ENCODE measurements at regions not wholly inside any gene's neighbourhood (a gene's known extent, or its start where the extent isn't known, plus 50 kb on each side); places are given as distances from the start of the nearest gene placed in this dataset.

- DNase-seq, result no peak
Observed at GRCh38 chr5:148951612-148952011, 111.2 kb downstream of the SH3TC2 start.

DNA sequence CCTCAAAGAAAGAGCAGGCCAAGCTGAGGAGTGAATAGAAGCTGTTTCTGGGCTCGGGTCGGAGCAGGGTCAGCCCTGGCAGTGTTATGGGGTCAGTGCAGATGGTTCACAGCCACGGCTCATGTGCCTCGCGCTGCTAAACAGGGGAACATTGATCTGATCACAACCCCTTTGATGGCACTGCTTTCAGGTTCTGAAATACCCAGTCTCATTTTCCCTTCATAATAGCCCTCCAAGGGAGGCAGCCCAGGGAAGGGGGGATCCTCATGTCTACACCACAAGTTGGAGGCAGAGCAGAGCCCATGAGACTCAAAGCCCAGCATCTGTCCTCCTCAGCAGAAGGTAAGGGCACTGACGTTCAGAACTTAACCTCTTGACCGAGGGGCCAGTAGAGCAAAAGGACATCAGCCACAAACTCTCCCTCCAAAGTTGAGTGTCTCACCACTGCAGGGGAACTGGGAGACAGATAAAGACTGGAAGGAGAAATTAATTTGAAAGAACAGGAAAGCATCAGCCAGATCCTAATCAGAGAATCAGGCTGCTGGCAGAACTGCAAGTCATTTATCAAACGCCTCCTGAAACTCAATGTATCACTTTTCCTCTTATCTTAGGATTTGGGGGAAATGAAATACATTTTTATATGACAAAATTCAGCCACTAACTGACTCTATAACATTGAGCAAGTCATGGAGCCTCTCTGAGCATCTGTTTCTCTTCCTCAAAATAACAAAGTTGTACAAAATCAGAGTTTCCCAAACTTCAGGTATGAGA, 110.6 kb downstream of the SH3TC2 start:
- DNase-seq, result no peak

GRCh38 chr5:148953711-148954110, 109.2 kb downstream of the SH3TC2 start:
- no peak for DNase-seq

Measured in activated naive CD4-positive, alpha-beta T cell treated with anti-CD3 and anti-CD28 coated beads, Interleukin-2, amount 50 U/mL, for 16 hours (primary cell).